ENCODE measurements at regions not wholly inside any gene's neighbourhood (a gene's known extent, or its start where the extent isn't known, plus 50 kb on each side); places are given as distances from the start of the nearest gene placed in this dataset.

DNA sequence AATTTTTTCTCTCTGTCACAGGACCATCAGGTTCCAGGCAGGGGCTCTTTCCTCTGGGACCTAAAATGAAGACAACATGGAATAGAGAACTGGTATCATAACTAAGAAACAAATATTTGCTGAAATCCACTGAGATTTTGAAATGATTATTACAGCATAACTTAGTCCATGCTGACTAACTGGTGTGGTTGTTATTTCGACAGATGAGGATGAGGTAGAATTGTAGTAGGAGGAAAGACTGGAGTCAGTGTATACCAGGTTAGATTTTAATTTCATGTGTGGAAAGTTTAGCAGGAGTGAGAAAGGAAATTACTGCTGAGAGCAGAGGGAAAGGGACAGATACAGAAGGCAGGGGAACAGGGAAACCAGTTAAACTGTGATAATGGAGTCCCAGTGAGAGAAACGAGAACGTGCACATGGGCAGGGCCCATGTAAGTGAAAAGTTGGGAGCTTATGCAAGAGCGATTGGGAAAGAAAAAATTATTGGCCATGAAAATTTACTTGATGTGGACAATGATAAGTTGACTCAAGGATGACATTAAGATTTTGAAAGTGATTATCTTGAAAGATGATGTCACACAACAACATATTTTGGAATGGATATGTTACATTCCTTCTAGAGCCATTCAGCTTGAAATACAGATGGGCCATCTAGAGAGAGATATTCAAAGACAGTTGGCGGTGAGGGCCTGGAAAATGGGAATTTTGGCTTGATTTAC lies 98.7 kb upstream of the DDIT4L start:
- Mint-ChIP-seq H3K27ac (no peak overlapping the region), H3K9me3 (no peaks in the 10 kb centered on the region), H3K4me1 (no peaks in the 10 kb centered on the region), H3K27me3 (peaks cover 1% of the 10 kb centered on the region), H3K4me3 (no peak overlapping the region), H3K36me3 (ENCODE audit: low read depth) (no peaks in the 10 kb centered on the region)
- intact Hi-C loops (cut with micrococcal nuclease): no loop called here
- POLR2A ChIA-PET: no interaction called here
- TF ChIP-seq, protein P1, sequence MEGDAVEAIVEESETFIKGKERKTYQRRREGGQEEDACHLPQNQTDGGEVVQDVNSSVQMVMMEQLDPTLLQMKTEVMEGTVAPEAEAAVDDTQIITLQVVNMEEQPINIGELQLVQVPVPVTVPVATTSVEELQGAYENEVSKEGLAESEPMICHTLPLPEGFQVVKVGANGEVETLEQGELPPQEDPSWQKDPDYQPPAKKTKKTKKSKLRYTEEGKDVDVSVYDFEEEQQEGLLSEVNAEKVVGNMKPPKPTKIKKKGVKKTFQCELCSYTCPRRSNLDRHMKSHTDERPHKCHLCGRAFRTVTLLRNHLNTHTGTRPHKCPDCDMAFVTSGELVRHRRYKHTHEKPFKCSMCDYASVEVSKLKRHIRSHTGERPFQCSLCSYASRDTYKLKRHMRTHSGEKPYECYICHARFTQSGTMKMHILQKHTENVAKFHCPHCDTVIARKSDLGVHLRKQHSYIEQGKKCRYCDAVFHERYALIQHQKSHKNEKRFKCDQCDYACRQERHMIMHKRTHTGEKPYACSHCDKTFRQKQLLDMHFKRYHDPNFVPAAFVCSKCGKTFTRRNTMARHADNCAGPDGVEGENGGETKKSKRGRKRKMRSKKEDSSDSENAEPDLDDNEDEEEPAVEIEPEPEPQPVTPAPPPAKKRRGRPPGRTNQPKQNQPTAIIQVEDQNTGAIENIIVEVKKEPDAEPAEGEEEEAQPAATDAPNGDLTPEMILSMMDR (IDR thresholded peaks at IDR 0.05): no peak
- CTCF ChIA-PET: no interaction called here
- ATAC-seq (ENCODE audit: low read depth) (no peak), DNase-seq (no peak)

- DNase-seq (no peak), ATAC-seq (ENCODE audit: low read depth) (no peak)
- TF ChIP-seq, protein P1 (IDR thresholded peaks at IDR 0.05): no peak
- ChIA-PET POLR2A (no interaction called here), CTCF (no interaction called here)
- Mint-ChIP-seq H3K9me3 (no peaks in the 10 kb centered on the region), H3K36me3 (ENCODE audit: low read depth) (no peaks in the 10 kb centered on the region), H3K4me3 (no peak overlapping the region), H3K27ac (no peak overlapping the region), H3K4me1 (no peaks in the 10 kb centered on the region), H3K27me3 (peaks cover 1% of the 10 kb centered on the region)
- intact Hi-C loops (cut with micrococcal nuclease): no loop called here
Observed at GRCh38 chr4:100288161-100288560, 97.9 kb upstream of the DDIT4L start.

GRCh38 chr4:100287534-100287933 lies 97.3 kb upstream of the DDIT4L start:
- no peak for DNase-seq
- POLR2A ChIA-PET: no interaction called here
- CTCF ChIA-PET: no interaction called here

DNA sequence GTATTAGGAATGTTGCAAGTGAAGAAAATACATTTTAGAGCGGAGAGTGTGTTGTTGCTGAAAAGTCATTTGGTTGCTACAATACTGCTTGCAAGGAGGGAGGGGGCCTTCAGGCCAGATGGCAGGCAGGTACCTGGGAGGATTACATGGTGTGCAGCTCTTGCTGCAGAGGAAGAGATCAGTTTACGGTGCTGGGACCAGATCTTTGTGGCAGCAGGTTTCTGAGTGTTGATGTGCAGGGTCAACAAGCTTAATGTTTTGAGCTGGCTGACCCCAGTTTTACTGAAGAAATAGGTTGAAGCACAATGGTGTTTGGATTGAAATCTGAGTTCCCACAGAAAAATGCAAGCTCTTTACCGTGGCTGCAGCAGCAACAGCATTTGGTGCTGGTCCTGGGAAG lies 96.4 kb upstream of the DDIT4L start:
- H3K9me3 Mint-ChIP-seq: no peaks in the 10 kb centered on the region
- ChIA-PET CTCF (no interaction called here), POLR2A (no interaction called here)
- DNase-seq: no peak
- H3K27me3 Mint-ChIP-seq: peaks cover 1% of the 10 kb centered on the region
- ATAC-seq (ENCODE audit: low read depth): no peak
- H3K27ac Mint-ChIP-seq: no peak overlapping the region
- no peaks in the 10 kb centered on the region for H3K4me1 Mint-ChIP-seq
- intact Hi-C loops (cut with micrococcal nuclease): no loop called here
- no peak overlapping the region for H3K4me3 Mint-ChIP-seq
- TF ChIP-seq, protein P1 (IDR thresholded peaks at IDR 0.05): no peak
- H3K36me3 Mint-ChIP-seq (ENCODE audit: low read depth): no peaks in the 10 kb centered on the region

More at GRCh38 chr4:100287534-100287933, 97.3 kb upstream of the DDIT4L start:
- Mint-ChIP-seq H3K27ac (no peak overlapping the region), H3K4me3 (no peak overlapping the region), H3K9me3 (no peaks in the 10 kb centered on the region), H3K4me1 (no peaks in the 10 kb centered on the region), H3K36me3 (ENCODE audit: low read depth) (no peaks in the 10 kb centered on the region), H3K27me3 (peaks cover 1% of the 10 kb centered on the region)
- TF ChIP-seq, protein P1 (IDR thresholded peaks at IDR 0.05): no peak
- intact Hi-C loops (cut with micrococcal nuclease): no loop called here
- no peak for ATAC-seq (ENCODE audit: low read depth)

DNA sequence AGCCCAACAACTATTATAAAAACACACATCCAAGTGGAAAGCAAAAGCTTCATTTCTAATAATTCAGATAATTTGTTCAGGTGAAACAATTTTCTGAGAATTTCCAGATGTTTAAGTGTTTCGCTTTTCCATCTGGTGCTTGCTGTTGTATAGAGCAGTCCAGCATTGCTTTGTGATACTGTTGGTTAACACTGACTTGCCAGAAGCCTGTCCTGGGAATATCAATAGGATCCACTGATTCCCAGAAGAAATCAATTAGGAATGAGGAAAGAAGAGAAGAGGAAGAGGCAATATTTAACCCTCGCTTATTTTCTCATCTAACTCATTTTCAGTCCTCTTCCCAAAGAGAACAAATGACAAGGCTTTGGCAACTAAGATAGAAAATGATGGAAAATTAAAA lies 94.9 kb upstream of the DDIT4L start:
- DNase-seq (no peak), ATAC-seq (ENCODE audit: low read depth) (no peak)
- TF ChIP-seq, protein P1 (IDR thresholded peaks at IDR 0.05): no peak
- H3K36me3 Mint-ChIP-seq (ENCODE audit: low read depth): no peaks in the 10 kb centered on the region
- H3K27ac Mint-ChIP-seq: no peak overlapping the region
- H3K9me3 Mint-ChIP-seq: no peaks in the 10 kb centered on the region
- CTCF ChIA-PET: no interaction called here
- H3K4me1 Mint-ChIP-seq: no peaks in the 10 kb centered on the region
- H3K4me3 Mint-ChIP-seq: no peak overlapping the region
- POLR2A ChIA-PET: no interaction called here
- intact Hi-C loops (cut with micrococcal nuclease): no loop called here
- H3K27me3 Mint-ChIP-seq: peaks cover 3% of the 10 kb centered on the region
